ENCODE measurements at regions not wholly inside any gene's neighbourhood (a gene's known extent, or its start where the extent isn't known, plus 50 kb on each side); places are given as distances from the start of the nearest gene placed in this dataset.
"Not testable (repeated sequence)": the region's sequence is repeated elsewhere in the genome, so short reads cannot be mapped to it uniquely, and the experiment has no call there.

GRCh38 chr9:62862180-62862579 is 1672.3 kb downstream of the SPATA31A7 start:
- not testable (repeated sequence) for TF ChIP-seq CTCF (conservative IDR thresholded peaks at IDR 0.05); ZFX (IDR thresholded peaks at IDR 0.05)

Data from C4-2B (cell line).